ENCODE measurements at regions not wholly inside any gene's neighbourhood (a gene's known extent, or its start where the extent isn't known, plus 50 kb on each side); places are given as distances from the start of the nearest gene placed in this dataset.

DNA sequence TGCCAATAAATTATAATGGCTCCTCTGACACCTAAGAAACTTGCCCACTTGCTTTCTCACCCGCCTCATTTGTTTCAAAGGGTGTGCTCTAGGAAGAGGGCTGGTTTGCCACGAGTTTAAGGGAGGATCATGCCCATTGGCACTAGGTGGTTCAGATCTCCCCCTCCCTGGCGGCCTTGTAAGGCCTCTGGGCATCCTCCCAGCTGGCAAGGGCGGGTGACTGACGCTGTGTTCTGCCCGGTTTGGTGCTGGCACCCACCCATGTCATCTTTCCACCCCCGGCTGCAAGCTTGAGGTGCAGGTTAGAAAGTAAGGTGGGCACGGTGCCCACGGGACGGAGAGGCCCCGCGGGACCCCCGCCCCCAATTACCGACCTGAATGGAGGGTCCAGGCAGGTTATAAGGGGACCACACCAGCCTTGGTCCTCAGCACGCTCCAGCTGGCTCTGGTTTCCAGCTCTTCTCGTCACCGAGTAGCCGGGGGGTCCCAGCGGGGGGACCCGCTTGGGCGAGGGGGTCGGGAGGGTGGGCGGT lies 90.4 kb downstream of the PTPRS start:
- no peaks in the 10 kb centered on the region for H3K36me3 Mint-ChIP-seq
- H3K4me1 ChIP-seq (ENCODE audit: insufficient read depth, low read length) = no peaks in the 10 kb centered on the region
- no peaks in the 10 kb centered on the region for H3K36me3 ChIP-seq (ENCODE audit: insufficient read depth, low read length)
- H3K27ac ChIP-seq (ENCODE audit: low read depth, low read length) = no peak overlapping the region
- peaks cover 0 to 21% (median 16%) of the 10 kb centered on the region in 8 donors for H3K9me3 Mint-ChIP-seq
- ChIA-PET POLR2A (ENCODE audit: partially characterized antibody) (no interaction called here), CTCF (ENCODE audit: partially characterized antibody) (no interaction called here)
- no peaks in the 10 kb centered on the region for H3K4me1 Mint-ChIP-seq
- H3K27me3 Mint-ChIP-seq = peaks cover 12 to 15% of the 10 kb centered on the region in 2 donors
- no peaks in the 10 kb centered on the region for H3K27me3 ChIP-seq (ENCODE audit: insufficient read depth, low read length)
- H3K9me3 ChIP-seq (ENCODE audit: control insufficient read depth in 1 of 2, low read length in 2 of 2) = peaks cover 0 to 10% of the 10 kb centered on the region in 2 donors
- intact Hi-C loops (cut with micrococcal nuclease) = no loop called here
- H3K27ac Mint-ChIP-seq = no peak overlapping the region
- no peak overlapping the region for H3K4me3 ChIP-seq (ENCODE audit: low read length in 2 of 2)
- DNase-seq = no peak
- H3K4me3 Mint-ChIP-seq = no peak overlapping the region

DNA sequence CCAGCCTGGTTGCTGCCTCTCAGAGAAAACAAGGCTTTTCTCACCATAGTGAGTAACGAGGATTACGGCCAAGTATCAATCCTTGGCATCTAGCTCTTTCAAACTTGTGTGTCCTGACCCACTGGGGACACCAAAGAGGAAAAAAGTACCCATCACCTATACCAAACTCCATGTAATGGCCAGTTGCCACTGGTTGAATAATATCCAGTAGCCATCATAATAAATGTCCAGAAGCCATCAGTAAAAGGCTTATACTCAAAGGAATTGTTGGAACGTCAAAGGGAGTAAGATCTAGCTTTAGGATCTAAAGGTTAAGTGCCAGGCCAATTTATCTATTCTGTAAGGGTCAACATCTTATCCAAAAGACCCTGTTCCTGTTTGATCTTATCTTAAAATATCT lies 91.1 kb downstream of the PTPRS start:
- no peaks in the 10 kb centered on the region for H3K4me1 Mint-ChIP-seq
- Histone ChIP-seq H3K36me3 (ENCODE audit: insufficient read depth, low read length) (no peaks in the 10 kb centered on the region), H3K27me3 (ENCODE audit: insufficient read depth, low read length) (no peaks in the 10 kb centered on the region), H3K9me3 (ENCODE audit: control insufficient read depth in 1 of 2, low read length in 2 of 2) (peaks cover 0 to 4% of the 10 kb centered on the region in 2 donors), H3K4me1 (ENCODE audit: insufficient read depth, low read length) (no peaks in the 10 kb centered on the region), H3K4me3 (ENCODE audit: low read length in 2 of 2) (no peak overlapping the region), H3K27ac (ENCODE audit: low read depth, low read length) (no peak overlapping the region)
- H3K9me3 Mint-ChIP-seq = peaks cover 0 to 17% (median 10%) of the 10 kb centered on the region in 8 donors
- DNase-seq = no peak
- no peaks in the 10 kb centered on the region for H3K36me3 Mint-ChIP-seq
- intact Hi-C loops (cut with micrococcal nuclease) = no loop called here
- ChIA-PET CTCF (ENCODE audit: partially characterized antibody) (no interaction called here), POLR2A (ENCODE audit: partially characterized antibody) (no interaction called here)
- H3K4me3 Mint-ChIP-seq = no peak overlapping the region
- H3K27ac Mint-ChIP-seq = no peak overlapping the region
- H3K27me3 Mint-ChIP-seq = peaks cover 12 to 15% of the 10 kb centered on the region in 2 donors

DNA sequence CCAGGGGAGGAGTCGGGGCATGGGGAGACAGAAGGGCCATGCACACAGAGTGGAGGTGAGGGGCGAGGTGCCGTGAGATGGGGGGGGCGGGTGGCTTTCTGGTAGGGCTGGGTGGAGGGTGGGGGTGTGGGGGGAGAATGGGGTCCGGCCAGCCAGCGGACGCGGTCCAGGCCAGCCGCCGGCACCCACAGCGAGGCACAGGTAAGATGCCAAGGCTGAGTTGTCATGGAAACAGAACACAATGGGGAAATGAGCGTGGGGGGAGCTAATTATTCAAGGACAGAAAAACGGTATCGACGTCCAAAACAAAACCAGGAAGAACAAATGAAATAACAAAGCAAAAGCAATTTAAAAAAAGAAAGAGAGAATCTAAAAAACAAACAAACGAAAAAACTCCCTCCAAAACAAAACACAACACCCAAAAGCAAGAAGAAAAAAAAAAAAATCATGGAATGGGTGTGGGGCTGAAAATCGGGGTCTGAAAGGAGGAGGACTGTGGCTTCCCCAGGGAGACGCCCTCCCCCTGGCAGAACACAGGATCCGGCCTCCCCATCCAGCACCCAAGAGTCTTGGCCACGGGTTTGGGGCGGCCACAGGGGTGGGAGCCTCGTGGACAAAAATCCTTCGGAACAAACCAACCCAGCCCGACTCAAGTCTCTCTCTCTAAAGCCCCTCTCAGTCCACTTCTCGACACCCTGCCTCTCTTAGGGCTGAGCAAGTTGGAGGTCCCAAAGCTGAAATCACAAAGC lies 92.5 kb downstream of the PTPRS start:
- DNase-seq = no peak
- Mint-ChIP-seq H3K27ac (peak overlapping the region in 1 of 7 donors; percentile 10), H3K27me3 (peaks cover 12 to 15% of the 10 kb centered on the region in 2 donors), H3K4me3 (no peak overlapping the region), H3K36me3 (no peaks in the 10 kb centered on the region), H3K4me1 (no peaks in the 10 kb centered on the region), H3K9me3 (peaks cover 0 to 3% (median 0%) of the 10 kb centered on the region in 8 donors)
- Histone ChIP-seq H3K36me3 (ENCODE audit: insufficient read depth, low read length) (no peaks in the 10 kb centered on the region), H3K4me3 (ENCODE audit: low read length in 2 of 2) (no peak overlapping the region), H3K27me3 (ENCODE audit: insufficient read depth, low read length) (no peaks in the 10 kb centered on the region), H3K27ac (ENCODE audit: low read depth, low read length) (no peak overlapping the region), H3K4me1 (ENCODE audit: insufficient read depth, low read length) (no peaks in the 10 kb centered on the region), H3K9me3 (ENCODE audit: control insufficient read depth in 1 of 2, low read length in 2 of 2) (no peaks in the 10 kb centered on the region)
- CTCF ChIA-PET (ENCODE audit: partially characterized antibody) = no interaction called here
- intact Hi-C loops (cut with micrococcal nuclease) = no loop called here
- POLR2A ChIA-PET (ENCODE audit: partially characterized antibody) = no interaction called here

DNA sequence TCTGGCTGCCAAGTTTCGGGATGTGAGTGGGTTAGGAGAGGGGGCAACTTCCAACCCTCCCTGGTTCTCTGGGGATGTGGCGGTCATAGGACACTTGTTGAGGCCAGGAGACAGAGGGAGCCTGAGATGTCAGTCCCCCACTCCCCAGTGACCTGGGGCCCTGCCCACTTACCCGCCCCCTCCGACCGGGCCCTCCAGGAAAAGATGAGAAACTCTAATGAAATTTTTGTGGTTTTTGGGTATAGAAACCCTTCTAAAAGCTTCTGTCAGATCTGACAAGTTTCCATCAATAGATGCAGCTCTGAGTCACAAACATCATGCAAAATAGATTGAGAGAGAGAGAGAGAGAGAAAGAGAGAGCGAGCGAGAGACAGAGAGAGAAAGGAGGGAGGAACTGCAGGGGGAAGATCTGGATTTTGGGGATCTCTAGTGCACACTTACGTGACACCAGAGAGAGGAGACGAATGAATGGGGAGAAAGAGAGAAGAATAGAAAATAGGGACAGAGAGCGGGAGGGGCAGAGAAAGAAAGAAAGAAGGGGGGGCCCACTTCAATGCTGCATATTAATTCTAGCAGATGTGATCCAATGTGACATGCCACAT lies 94.0 kb downstream of the PTPRS start:
- H3K27ac Mint-ChIP-seq = no peak overlapping the region
- Histone ChIP-seq H3K4me3 (ENCODE audit: low read length in 2 of 2) (no peak overlapping the region), H3K4me1 (ENCODE audit: insufficient read depth, low read length) (no peaks in the 10 kb centered on the region), H3K9me3 (ENCODE audit: control insufficient read depth in 1 of 2, low read length in 2 of 2) (no peaks in the 10 kb centered on the region), H3K27me3 (ENCODE audit: insufficient read depth, low read length) (no peaks in the 10 kb centered on the region), H3K36me3 (ENCODE audit: insufficient read depth, low read length) (no peaks in the 10 kb centered on the region), H3K27ac (ENCODE audit: low read depth, low read length) (no peak overlapping the region)
- H3K9me3 Mint-ChIP-seq = peaks cover 0 to 3% (median 0%) of the 10 kb centered on the region in 8 donors
- H3K36me3 Mint-ChIP-seq = no peaks in the 10 kb centered on the region
- CTCF ChIA-PET (ENCODE audit: partially characterized antibody) = no interaction called here
- H3K27me3 Mint-ChIP-seq = peaks cover 12 to 15% of the 10 kb centered on the region in 2 donors
- H3K4me1 Mint-ChIP-seq = no peaks in the 10 kb centered on the region
- H3K4me3 Mint-ChIP-seq = no peak overlapping the region
- intact Hi-C loops (cut with micrococcal nuclease) = no loop called here
- no peak for DNase-seq
- POLR2A ChIA-PET (ENCODE audit: partially characterized antibody) = no interaction called here

- H3K9me3 Mint-ChIP-seq = peaks cover 0 to 3% (median 0%) of the 10 kb centered on the region in 8 donors
- intact Hi-C loops (cut with micrococcal nuclease) = no loop called here
- H3K27me3 ChIP-seq (ENCODE audit: insufficient read depth, low read length) = no peaks in the 10 kb centered on the region
- CTCF ChIA-PET (ENCODE audit: partially characterized antibody) = no interaction called here
- no peaks in the 10 kb centered on the region for H3K4me1 ChIP-seq (ENCODE audit: insufficient read depth, low read length)
- H3K9me3 ChIP-seq (ENCODE audit: control insufficient read depth in 1 of 2, low read length in 2 of 2) = no peaks in the 10 kb centered on the region
- no peak for DNase-seq
- H3K27me3 Mint-ChIP-seq = peaks cover 12 to 15% of the 10 kb centered on the region in 2 donors
- POLR2A ChIA-PET (ENCODE audit: partially characterized antibody) = no interaction called here
- H3K36me3 ChIP-seq (ENCODE audit: insufficient read depth, low read length) = no peaks in the 10 kb centered on the region
- H3K4me3 ChIP-seq (ENCODE audit: low read length in 2 of 2) = no peak overlapping the region
- H3K4me1 Mint-ChIP-seq = no peaks in the 10 kb centered on the region
- H3K27ac ChIP-seq (ENCODE audit: low read depth, low read length) = no peak overlapping the region
- no peaks in the 10 kb centered on the region for H3K36me3 Mint-ChIP-seq
- no peak overlapping the region for H3K4me3 Mint-ChIP-seq
- H3K27ac Mint-ChIP-seq = no peak overlapping the region
Observed at GRCh38 chr19:5245631-5246553, 94.7 kb downstream of the PTPRS start.

- DNase-seq = no peak
- no peaks in the 10 kb centered on the region for H3K27me3 ChIP-seq (ENCODE audit: insufficient read depth, low read length)
- POLR2A ChIA-PET (ENCODE audit: partially characterized antibody) = no interaction called here
- H3K9me3 ChIP-seq (ENCODE audit: control insufficient read depth in 1 of 2, low read length in 2 of 2) = no peaks in the 10 kb centered on the region
- Mint-ChIP-seq H3K36me3 (no peaks in the 10 kb centered on the region), H3K4me1 (peaks cover 0 to 2% (median 0%) of the 10 kb centered on the region in 4 donors), H3K9me3 (peaks cover 0 to under 1% (median 0%) of the 10 kb centered on the region in 8 donors), H3K27ac (peak overlapping the region in 1 of 7 donors; percentile 70), H3K4me3 (no peak overlapping the region), H3K27me3 (peaks cover 9 to 17% of the 10 kb centered on the region in 2 donors)
- no peak overlapping the region for H3K4me3 ChIP-seq (ENCODE audit: low read length in 2 of 2)
- H3K36me3 ChIP-seq (ENCODE audit: insufficient read depth, low read length) = no peaks in the 10 kb centered on the region
- H3K27ac ChIP-seq (ENCODE audit: low read depth, low read length) = no peak overlapping the region
- no peaks in the 10 kb centered on the region for H3K4me1 ChIP-seq (ENCODE audit: insufficient read depth, low read length)
- CTCF ChIA-PET (ENCODE audit: partially characterized antibody) = no interaction called here
- intact Hi-C loops (cut with micrococcal nuclease) = no loop called here
Observed at GRCh38 chr19:5244351-5244750, 96.3 kb downstream of the PTPRS start.

- CTCF ChIA-PET (ENCODE audit: partially characterized antibody) = no interaction called here
- H3K27me3 ChIP-seq (ENCODE audit: insufficient read depth, low read length) = no peaks in the 10 kb centered on the region
- no peak overlapping the region for H3K4me3 ChIP-seq (ENCODE audit: low read length in 2 of 2)
- no peaks in the 10 kb centered on the region for H3K36me3 ChIP-seq (ENCODE audit: insufficient read depth, low read length)
- Mint-ChIP-seq H3K27me3 (peaks cover 9 to 15% of the 10 kb centered on the region in 2 donors), H3K36me3 (no peaks in the 10 kb centered on the region), H3K4me1 (peaks cover 0 to 2% (median 0%) of the 10 kb centered on the region in 4 donors), H3K27ac (no peak overlapping the region), H3K4me3 (no peak overlapping the region), H3K9me3 (no peaks in the 10 kb centered on the region)
- no peak overlapping the region for H3K27ac ChIP-seq (ENCODE audit: low read depth, low read length)
- no peaks in the 10 kb centered on the region for H3K9me3 ChIP-seq (ENCODE audit: control insufficient read depth in 1 of 2, low read length in 2 of 2)
- H3K4me1 ChIP-seq (ENCODE audit: insufficient read depth, low read length) = no peaks in the 10 kb centered on the region
- intact Hi-C loops (cut with micrococcal nuclease) = no loop called here
- POLR2A ChIA-PET (ENCODE audit: partially characterized antibody) = no interaction called here
- no peak for DNase-seq
Observed at GRCh38 chr19:5243878-5244277, 96.7 kb downstream of the PTPRS start.
